ENCODE measurements at regions not wholly inside any gene's neighbourhood (a gene's known extent, or its start where the extent isn't known, plus 50 kb on each side); places are given as distances from the start of the nearest gene placed in this dataset.

DNA sequence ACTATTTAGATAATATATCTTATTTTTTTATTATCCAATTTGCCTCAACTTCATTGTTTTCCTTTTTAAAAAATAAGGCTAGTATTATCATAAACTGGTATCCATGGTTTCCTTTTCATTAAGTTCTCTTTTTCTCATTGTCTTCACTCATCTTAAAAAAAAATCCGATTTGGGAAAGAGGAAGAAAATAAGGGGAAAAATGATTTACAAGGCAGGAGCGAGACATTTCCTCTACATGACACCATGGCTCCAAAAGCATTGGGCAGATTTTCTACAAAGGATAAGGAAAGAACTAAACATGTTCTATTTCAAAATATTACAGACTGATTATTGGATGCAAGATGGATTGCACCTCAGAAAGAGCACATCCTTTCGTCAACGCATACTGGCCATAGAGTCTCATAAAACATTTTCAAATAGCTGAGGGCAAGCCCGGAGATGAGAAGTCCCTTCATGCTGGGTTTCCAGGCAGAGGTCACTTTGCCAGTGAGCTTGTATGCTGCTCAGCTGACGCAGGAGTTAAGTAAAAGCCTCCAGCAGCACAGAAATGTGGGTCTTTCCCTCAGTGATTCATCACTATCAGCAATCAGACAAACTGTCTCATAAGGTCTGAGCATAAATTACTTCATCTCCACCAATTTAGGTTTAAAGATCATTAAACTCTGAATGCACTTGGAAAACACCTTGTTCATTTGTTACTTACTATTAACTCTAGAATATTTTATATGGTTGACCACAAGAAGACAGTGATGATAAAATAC is 129.0 kb upstream of the TNFAIP3 start:
- DNase-seq, result no peak

DNA sequence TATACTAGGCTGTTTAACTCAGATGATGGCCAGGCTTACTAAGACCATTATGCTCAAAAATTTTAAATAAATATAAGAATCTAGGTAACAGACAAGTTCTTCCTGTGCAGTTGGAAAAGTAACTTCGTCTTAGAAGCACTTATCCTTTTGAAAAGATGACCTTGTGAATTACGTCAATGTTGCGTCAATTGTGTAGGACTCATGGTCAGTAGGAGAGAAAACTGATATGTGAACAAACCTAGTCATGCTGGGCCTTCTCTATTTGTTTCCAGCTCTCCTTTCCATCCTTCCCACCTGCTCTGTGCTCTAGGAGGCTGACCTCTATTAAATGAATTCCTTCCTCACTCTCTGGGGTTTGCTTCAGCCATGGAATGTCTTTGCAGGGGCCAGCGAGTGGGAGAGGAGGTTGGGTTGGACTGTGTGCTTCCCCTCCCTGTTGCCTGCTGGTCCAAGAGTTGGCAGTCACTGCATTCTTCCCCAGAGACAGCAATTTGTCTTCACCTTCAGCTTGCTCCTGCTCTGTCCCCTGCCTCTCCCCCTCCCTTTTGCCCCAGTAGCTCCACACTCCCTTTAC is 128.0 kb upstream of the TNFAIP3 start:
- DNase-seq, result no peak

DNA sequence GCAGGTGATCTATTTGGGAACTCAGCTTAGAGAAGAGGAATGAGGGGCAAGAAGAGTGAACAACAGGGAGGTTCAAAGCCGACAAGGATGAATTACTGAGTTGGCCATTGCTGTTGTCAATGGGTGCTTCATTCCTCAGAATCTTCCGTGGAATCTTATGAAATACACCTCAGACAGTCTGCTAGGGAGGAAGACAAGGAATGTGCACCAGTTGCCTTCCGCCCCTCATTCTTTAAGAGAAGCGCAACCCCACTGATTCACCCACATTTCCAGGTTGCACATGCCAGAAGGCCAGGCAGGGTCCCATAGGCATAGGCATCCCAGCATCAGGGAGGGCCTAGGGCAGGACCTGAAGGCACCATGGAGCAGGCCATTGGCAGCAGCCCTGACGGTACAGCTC is 127.5 kb upstream of the TNFAIP3 start:
- no peak for DNase-seq

DNA sequence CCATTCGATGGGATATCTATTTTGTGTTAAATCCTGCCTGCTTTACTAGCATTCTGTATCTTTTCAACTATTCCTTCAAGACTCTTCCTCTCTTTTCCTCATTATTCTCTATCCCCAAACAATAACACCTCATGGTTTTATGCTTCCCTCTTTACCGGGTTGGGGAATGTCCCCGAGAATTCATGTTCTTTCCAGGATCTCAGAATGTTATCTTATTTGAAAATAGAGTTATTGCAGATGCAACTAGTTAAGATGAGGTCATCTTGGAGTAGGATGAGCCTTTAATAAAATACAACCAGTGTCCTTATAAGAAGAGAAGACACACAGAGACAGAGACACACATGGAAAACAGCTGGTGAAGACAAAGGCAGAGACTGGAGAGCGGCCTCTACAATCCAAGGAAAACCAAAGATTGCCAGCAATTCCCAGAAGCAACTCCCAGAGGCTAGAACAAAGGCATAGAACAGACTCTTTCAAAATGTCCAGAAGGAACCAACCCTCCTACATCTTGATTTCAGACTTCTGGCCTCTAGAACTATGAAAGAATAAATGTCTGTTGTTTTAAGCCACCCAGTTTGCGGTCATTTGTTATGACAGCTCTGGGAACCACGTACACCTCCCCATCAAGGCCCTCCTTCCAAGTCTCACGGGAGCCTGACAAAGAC is 126.8 kb upstream of the TNFAIP3 start:
- no peak for DNase-seq

DNA sequence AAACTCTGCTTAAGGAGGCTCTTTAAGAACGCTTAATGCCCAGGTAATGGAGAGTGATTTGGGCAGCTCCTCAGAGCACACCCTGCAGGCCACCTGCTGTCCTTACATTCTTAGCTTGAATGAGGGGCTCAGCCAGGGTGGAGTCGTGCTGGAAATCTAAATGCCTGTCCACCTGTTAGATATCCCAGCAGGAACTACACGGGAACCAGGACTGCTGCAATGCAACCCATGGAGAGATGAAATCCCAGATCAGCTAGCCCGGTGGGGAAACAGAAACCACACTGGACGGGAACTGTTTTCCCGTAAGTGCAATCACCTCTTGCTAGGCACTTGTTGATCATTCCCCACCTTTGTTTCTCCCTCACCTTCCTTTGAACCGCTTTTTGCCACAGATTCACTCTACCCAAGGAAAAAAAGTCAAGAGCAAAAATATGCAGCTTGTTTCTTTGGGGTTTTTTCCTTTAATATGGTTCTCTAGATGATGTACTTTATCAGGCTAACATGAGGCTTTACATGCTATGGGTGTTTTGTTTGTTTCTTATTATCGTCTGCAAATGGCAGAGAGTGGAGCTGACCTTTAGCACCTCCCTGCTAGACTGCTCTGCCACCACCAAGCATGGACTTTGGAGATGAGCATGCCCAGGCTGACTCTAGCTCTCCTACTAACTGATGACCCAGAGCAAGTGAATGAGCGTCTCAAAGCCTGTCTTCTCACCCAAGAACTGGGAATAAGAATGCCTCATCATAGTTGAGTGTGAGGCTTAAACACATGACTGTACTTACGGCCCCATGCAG is 125.9 kb upstream of the TNFAIP3 start:
- no peak for DNase-seq

DNA sequence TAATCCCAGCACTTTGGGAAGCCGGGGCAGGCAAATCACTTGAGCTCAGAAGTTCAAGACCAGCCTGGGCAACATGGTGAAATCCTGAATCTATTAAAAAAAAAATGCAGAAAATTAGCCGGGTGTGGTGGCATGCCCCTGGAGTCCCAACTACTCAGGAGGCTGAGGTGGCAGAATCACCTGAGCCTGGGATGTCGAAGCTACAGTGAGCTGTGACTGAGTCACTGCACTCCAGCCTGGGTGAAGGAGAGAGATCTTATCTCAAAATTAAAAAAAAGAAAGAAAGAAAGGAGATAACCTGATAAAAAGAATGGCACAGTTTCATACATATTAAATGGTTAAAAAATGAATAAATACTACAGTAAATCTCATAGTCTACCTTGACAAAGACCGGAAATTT is 123.6 kb upstream of the TNFAIP3 start:
- no peak for DNase-seq

DNA sequence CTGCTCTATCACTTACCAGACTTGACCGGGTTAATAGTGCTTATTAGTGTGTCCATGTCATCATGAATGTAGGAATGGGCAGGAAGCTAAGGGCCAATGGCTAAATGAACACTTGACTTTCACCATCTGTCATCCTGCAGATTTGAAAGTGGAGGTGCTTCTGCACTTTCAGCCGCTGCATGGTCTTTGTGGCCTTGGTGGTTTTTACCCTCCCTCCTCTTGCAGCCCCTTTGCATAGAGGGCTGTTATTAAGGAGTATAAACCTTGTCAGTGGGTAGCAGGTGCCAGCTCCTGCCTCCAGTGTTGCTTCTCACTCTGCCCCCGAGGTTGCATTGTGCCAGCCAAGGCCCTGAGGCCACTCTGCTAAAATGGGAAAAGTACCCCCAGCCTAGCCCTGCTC is 122.2 kb upstream of the TNFAIP3 start:
- DNase-seq, result no peak

DNA sequence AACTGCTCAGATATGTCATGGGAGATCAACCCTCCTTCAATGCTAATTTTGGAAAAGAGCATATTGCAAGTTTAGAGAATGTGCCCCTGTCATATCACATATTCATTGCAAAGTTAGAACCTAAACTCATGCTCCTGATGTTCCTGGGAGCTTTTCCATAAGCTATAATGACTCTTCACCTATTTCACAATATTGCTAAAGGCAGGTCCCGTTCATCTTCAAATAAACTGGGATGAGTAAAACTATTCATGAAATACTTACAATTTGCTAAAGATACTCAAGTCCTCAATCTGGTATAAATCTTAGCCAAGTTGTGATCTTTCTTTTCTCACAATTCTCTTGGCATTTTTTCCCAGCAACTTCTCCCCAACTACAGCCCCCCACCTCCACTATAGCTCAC is 121.7 kb upstream of the TNFAIP3 start:
- DNase-seq, result no peak

DNA sequence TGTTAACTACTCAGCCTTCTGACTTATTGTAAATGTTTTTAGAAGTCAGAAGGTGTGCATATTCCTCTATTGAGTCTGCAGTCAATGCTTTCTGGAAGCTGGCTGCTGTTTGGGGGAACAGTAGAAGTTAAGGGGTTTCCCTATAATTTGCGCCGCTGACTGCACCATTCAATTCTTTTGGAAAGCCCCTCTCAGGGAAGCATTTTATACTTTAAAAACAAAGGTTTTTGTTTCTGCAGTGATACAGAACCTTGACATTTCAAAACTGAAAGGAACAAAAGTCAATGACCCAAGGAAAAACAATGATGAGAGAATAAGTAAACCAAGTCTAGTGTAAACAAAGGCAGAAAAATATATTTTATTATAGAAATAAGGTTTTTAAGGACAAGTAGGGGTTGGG is 120.8 kb upstream of the TNFAIP3 start:
- DNase-seq, result no peak

DNA sequence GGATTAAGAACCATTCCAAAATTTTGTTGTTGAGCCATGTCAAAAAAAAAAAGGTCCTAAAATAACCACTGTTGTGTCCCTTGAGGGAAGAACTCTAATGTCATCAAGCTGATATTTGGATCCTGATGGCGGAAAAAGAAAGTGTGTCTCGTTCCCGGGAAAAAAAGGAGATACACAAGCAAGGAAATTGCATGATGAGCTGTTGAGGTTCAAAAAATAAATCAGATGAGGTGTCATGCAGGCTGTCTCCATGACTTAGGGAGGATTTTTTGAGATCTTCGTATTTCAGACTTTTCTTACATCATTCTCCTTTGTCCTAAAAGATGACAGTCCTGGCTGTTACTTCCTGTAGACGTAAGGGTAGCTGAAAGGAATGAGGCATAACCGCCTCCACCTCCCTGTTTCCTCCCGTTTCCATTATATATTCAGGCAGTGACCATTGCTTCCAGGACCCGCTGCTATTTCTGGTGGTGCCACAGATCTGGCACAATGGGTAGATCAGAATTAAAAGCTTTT is 117.3 kb upstream of the TNFAIP3 start:
- no peak for DNase-seq

DNA sequence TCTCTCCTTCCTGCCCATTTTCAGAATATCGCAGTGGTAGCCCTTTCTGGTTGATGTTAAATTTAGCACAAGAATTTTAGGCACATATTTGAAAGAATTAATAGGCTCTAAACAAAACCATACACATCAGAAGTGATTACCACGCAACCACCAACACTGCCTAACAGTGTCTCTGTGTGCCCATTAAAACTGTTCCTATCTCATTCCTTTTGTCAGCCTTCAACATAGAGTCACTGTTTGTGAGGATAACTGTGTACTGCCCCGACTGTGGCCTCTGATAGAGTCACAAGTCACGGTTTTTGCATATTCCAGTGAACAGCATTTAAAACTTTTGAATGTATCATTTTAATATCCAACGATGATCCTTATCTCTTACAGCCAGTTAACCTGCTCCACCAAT is 116.8 kb upstream of the TNFAIP3 start:
- DNase-seq, result no peak

DNA sequence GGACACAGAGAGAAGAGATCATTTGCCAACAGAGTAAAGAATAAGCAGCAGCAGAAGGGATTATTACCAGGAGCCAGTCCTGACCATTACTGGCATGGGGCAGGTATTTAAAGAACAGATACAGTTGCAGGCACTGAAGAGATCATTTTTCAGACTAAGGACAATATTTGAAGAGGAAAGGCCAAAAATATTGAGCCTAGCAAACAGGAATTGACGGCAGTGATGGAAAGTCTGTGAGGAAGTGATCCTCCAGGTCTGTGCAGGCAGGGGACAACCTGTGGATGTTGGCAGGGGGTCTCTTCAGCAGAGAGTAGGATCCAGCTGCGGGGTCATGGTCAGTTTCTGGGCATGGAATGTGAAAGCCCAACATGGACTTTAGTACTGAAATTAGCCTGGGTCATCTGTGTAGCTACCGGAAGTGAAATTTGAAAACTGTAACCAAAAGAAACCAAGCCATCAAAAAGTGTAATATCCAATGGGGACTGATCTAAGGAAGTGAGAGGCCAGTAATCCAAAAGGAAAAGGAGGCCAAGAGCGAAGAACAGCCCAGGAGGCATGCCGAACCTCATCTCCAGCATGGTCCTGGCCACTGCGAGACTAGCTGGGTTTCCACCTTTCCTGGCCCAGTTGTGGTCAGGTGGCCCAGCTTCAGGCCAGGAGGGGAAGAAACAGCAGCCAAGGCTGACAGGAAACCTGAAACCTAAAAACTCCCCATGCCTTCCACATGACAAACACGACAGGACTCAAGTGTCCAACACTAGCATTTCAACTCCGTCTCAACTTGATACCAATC is 115.1 kb upstream of the TNFAIP3 start:
- DNase-seq, result no peak

DNA sequence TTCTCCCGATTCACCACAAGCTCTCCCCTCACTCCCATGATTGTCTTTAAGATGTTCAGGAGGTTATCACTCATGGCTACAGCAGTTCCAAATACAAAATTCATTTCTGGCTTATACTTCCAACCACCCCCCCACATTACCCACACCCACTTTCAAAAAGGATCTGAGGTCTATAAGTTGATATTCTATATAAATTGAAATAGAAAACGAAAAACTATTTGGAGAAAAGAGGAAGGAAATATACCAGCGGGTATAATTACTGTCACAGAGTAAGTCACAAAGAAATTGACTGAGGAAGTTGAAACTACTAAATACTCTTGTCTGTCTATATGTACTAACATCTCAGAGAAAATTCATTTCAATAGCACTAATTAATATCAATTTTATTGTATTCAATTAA is 112.7 kb upstream of the TNFAIP3 start:
- no peak for DNase-seq

DNA sequence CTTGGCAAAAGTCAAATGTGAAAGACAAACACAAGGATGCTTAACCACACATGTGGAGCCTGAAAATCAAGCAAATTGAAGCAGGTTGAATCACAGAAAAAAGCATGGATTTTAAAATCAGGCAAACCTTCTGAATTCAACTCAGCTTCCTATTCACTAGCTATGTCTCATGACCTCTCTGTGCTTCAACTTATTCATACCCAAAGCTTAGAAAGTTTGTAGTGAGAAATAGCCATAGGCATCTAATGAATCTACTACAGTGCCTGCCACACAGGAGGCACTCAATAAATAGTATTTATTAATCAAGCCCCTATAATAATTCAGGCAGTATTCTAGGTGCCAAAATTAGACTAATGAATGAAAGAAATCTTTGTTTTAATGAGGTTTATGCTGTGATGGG is 112.2 kb upstream of the TNFAIP3 start:
- no peak for DNase-seq

DNA sequence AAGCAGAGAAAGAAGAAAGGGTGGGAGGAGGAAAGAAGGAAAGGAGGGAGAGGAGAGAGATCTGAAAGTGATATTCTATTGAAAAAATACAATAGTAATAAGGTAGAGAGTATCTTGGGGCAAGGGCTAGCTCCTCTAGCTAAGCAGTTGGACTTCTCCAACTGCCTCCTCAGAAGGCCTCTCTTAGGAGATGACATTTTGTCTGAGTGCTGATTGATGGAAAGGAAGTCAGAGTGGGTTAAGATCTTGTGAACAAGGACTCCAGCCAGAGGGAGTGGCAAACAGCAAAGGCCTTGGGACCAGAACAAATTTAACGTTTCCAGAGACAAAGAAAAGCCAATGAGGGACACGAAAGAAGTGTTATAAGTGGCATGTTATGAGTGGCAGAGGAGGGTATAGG is 111.8 kb upstream of the TNFAIP3 start:
- no peak for DNase-seq

DNA sequence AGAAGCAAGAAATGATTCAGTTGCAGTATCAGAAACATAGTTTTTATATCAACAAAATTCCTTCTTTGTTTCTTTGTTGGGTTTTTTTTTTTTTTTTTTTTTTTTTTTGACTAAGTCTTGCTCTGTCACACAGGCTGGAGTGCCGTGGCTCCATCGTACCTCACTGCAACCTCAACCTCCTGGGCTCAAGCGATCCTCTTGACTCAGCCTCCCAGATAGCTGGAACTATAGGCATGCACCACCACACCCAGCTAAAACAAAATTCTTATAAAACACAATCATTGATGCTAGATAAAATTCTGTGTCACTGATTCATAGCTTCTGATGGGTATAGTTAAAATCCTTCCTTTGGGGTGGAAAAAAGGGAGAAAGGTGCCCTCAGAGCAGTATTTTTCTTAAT is 110.3 kb upstream of the TNFAIP3 start:
- no peak for DNase-seq

DNA sequence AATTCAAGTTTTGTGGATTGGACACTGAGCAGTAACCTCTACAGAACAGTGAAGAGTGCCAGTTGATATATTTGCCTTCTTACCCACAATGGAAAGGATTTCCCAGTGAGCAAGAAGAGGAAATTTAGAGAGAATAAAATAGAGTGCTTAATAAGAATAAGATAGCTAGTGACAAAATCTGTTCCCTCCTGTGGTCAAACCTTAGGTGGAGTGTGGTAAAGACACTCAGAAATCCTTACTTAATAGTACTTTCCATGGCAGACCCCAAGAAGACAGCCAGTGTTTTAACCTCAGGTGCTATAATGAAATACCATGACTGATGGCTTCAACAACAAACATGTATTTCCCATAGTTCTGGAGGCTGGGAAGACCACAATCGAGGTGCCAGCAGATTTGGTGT is 108.4 kb upstream of the TNFAIP3 start:
- no peak for DNase-seq

DNA sequence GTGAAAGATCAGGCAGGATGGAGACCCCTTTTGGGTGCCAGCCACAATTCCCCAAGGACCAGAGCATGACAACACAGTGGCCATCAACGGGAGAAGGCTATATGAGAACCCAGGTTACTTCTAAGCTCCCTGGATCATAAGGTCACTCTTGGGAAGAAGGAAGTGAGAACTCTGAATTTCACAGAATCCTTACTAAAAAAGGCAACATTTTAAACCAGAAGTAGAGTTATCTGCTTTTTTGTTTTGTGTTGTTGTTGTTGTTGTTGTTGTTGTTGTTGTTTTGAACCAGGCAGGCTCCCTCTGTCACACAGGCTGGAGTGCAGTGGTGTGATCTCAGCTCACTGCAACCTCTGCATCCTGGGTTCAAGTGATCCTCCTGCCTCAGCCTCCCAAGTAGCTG is 107.4 kb upstream of the TNFAIP3 start:
- no peak for DNase-seq

DNA sequence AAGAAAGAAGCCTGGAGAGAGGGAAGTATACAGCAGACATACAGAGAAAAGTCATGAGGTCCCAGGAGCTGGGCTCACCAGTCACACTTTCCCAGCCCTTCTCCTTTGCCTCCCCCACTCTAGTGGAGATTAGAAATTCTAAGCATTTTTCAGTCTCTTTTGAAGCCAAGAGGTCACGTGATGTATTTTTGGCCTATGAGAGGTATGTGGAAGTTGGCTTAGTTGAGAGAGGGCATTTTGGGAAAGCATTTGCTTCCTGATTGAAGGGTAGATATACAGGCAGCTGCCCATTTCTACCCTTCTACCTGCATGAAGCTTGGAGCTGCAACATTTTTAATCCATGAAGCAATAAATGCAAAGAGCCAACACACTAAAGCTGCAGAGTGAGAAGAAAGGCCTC is 106.0 kb upstream of the TNFAIP3 start:
- no peak for DNase-seq

DNA sequence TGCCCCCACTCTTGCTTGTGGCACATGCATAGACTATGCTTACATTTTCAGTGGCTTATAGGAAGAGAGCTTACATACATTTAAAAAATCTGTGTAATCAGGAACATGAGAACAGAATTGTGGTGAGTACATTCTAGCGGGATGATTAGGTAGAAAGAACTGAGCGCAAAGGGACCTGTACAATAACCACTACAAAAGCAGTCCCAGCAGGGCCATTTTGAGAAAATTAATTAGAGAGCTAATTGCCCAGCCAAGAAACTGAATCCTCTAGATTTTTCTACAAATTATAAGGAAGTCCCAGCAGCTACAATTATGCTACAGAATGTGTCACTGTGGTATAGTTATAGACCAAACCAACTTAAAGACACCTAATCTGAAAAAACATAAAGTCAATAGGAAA is 105.6 kb upstream of the TNFAIP3 start:
- DNase-seq, result no peak

DNA sequence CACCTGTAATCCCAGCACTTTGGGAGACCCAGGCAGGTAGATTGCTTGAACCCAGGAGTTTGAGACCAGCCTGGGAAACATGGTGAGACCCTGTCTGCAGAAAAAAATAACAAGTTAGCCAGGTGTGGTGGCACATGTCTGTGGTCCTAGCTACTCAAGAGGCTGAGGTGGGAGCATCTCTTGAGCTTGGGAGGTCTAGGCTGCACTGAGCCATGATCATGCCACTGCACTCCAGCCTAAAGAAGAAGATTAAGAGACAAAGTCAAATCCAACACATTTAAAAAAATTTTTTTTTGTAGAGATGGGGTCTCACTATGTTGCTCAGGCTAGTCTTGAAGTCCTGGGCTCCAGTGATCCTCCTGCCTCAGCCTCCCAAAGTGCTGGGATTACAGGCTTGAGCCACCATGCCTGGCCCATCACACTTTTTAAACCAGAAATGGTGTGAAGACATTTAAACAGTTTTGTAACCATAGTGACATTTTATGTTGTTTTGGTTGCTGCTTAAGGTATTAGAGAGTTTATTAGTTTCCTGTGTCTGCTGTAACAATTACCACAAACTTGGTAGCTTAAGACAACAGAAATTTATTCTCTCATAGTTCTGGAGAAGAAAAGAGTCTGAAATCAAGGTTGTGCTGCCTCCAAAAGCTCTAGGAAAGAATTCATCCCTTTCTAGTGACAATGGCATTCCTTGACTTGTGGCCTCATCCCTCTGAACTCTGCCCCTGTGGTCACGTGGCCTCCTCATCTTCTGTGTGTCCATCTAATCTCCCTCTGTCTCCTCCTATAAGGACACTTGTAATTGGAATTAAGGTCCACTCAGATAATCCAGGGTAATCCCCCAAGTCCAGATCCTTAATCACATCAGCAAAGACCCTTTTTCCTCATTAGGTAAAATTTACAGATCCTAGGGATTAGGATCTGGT is 104.6 kb upstream of the TNFAIP3 start:
- DNase-seq, result no peak

DNA sequence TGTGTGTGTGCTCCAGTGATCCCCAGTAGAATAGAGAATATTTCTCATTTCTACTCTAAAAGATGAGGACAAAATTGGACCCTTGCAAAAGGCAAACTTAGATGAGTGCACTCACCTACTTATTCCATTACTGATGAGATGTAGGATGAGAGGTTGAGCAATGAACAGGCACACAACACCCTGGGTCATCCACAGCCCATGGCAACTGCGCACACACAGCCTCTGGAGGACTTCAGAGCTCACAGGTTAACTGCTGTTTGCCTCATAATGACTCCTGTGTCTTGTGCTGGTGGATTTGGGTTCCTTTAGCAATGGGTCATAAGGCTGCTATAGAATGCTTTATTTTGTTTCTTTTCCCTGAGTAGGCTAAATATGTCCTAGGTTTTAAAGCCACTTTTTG is 103.6 kb upstream of the TNFAIP3 start:
- no peak for DNase-seq

All from SHP77 (cell line).